ENCODE measurements at regions not wholly inside any gene's neighbourhood (a gene's known extent, or its start where the extent isn't known, plus 50 kb on each side); places are given as distances from the start of the nearest gene placed in this dataset.
"Not testable (repeated sequence)": the region's sequence is repeated elsewhere in the genome, so short reads cannot be mapped to it uniquely, and the experiment has no call there.

GRCh38 chrX:943035-943434, 269.4 kb downstream of the CRLF2 start:
- no peak for FAIRE-seq

- FAIRE-seq: no peak
These were observed 271.8 kb downstream of the CRLF2 start for GRCh38 chrX:940691-941090.

GRCh38 chrX:936979-937769, 275.3 kb downstream of the CRLF2 start:
- no peak for FAIRE-seq

- FAIRE-seq: no peak
These were observed 278.8 kb downstream of the CRLF2 start for GRCh38 chrX:933611-934010.

- FAIRE-seq: no peak
These were observed 283.8 kb downstream of the CRLF2 start for GRCh38 chrX:928606-929005.

- FAIRE-seq: no peak
These were observed 285.5 kb downstream of the CRLF2 start for GRCh38 chrX:926991-927390.

- FAIRE-seq: no peak
These were observed 286.4 kb downstream of the CRLF2 start for GRCh38 chrX:926070-926469.

- FAIRE-seq: no peak
These were observed 286.8 kb downstream of the CRLF2 start for GRCh38 chrX:925652-926061.

- FAIRE-seq: no peak
These were observed 287.4 kb downstream of the CRLF2 start for GRCh38 chrX:925094-925493.

- no peak for FAIRE-seq
These were observed 288.4 kb downstream of the CRLF2 start for GRCh38 chrX:924017-924416.

- no peak for FAIRE-seq
These were observed 289.7 kb downstream of the SHOX start for GRCh38 chrX:920234-920799.

GRCh38 chrX:916230-916599, 285.6 kb downstream of the SHOX start:
- no peak for FAIRE-seq

GRCh38 chrX:915427-916229, 285.0 kb downstream of the SHOX start:
- no peak for FAIRE-seq

GRCh38 chrX:914206-914605, 283.6 kb downstream of the SHOX start:
- FAIRE-seq: no peak

GRCh38 chrX:912677-913076, 282.1 kb downstream of the SHOX start:
- no peak for FAIRE-seq

GRCh38 chrX:909068-909467, 278.5 kb downstream of the SHOX start:
- FAIRE-seq: not testable (repeated sequence)

GRCh38 chrX:906586-906985, 276.0 kb downstream of the SHOX start:
- no peak for FAIRE-seq

GRCh38 chrX:905848-906566, 275.4 kb downstream of the SHOX start:
- FAIRE-seq: no peak

GRCh38 chrX:903116-903515, 272.5 kb downstream of the SHOX start:
- FAIRE-seq: no peak

- no peak for FAIRE-seq
These were observed 265.7 kb downstream of the SHOX start for GRCh38 chrX:896256-896655.

GRCh38 chrX:889966-890651, 259.5 kb downstream of the SHOX start:
- no peak for FAIRE-seq

- FAIRE-seq: not testable (repeated sequence)
These were observed 257.1 kb downstream of the SHOX start for GRCh38 chrX:887724-888123.

GRCh38 chrX:883588-883987, 253.0 kb downstream of the SHOX start:
- FAIRE-seq: no peak
